ENCODE measurements at regions not wholly inside any gene's neighbourhood (a gene's known extent, or its start where the extent isn't known, plus 50 kb on each side); places are given as distances from the start of the nearest gene placed in this dataset.
A peak's percentile ranks its signal among the peaks of the same experiment; 100 is the strongest.

DNA sequence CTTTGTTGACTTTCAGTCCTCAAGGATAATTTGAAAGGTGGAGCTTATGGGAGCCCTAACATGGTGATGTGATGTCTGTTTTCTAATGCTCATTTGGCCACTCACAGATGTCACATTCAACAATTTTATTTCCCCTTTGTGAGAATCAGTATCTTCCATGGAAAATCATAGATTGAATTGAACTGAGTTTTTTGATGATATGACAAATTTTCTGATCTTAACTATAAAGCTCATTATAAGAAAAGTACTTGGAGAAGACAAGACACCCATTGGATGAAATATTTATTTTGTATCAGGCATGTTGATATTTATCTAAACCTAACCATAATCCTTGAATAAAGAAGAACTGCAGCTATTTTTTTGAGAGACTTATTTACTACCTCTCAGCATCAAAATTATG lies 824.6 kb upstream of the GOT2 start:
- BruUV-seq (replicated peaks) = no TSS peak
- H3K9me3 ChIP-seq (replicated peaks; ENCODE audit: control insufficient read depth, insufficient read depth, low read depth, low read length) = no peaks in the 10 kb centered on the region
- ChIA-PET CTCF (ENCODE audit: low intra/inter-chr PET ratio) (no interaction called here), POLR2A (no interaction called here)
- no peak overlapping the region for H3K9ac ChIP-seq (ENCODE audit: insufficient read depth in 1 of 2, low read depth in 2 of 2, low read length in 2 of 2)
- no peak overlapping the region for H3K4me2 ChIP-seq (ENCODE audit: insufficient read depth, low read length)
- H4K20me1 ChIP-seq (replicated peaks; ENCODE audit: control insufficient read depth, insufficient read depth, low read length) = no peaks in the 10 kb centered on the region
- intact Hi-C loops (cut with micrococcal nuclease) (no loop called here), in situ Hi-C loops (cut with MboI) (no loop called here)
- no peak overlapping the region for H2AFZ ChIP-seq (ENCODE audit: low read depth, low read length)
- H3K27me3 ChIP-seq (ENCODE audit: control insufficient read depth in 2 of 2, insufficient read depth in 2 of 2, low read length in 2 of 2) = no peaks in the 10 kb centered on the region
- H3K4me3 ChIP-seq = no peak overlapping the region
- no peak for FAIRE-seq
- no peaks in the 10 kb centered on the region for H3K4me1 ChIP-seq (replicated peaks in 1 of 2; ENCODE audit: control insufficient read depth in 2 of 2, insufficient read depth in 2 of 2, low read length in 2 of 2)
- H3K27ac ChIP-seq (ENCODE audit: extremely low read depth, low read depth, low read length) = no peak overlapping the region
- no peaks in the 10 kb centered on the region for H3K9me1 ChIP-seq (ENCODE audit: control insufficient read depth, insufficient read depth, low read length)
- DNase-seq (ENCODE audit: extremely low read depth in 1 of 4, low spot score in 3 of 4) = no peak
- H3K79me2 ChIP-seq (ENCODE audit: control insufficient read depth, insufficient read depth, low read length) = no peaks in the 10 kb centered on the region
- no peaks in the 10 kb centered on the region for H3K36me3 ChIP-seq (ENCODE audit: control insufficient read depth, insufficient read depth, low read length)
- no peak for ATAC-seq
- TF ChIP-seq, protein P1, sequence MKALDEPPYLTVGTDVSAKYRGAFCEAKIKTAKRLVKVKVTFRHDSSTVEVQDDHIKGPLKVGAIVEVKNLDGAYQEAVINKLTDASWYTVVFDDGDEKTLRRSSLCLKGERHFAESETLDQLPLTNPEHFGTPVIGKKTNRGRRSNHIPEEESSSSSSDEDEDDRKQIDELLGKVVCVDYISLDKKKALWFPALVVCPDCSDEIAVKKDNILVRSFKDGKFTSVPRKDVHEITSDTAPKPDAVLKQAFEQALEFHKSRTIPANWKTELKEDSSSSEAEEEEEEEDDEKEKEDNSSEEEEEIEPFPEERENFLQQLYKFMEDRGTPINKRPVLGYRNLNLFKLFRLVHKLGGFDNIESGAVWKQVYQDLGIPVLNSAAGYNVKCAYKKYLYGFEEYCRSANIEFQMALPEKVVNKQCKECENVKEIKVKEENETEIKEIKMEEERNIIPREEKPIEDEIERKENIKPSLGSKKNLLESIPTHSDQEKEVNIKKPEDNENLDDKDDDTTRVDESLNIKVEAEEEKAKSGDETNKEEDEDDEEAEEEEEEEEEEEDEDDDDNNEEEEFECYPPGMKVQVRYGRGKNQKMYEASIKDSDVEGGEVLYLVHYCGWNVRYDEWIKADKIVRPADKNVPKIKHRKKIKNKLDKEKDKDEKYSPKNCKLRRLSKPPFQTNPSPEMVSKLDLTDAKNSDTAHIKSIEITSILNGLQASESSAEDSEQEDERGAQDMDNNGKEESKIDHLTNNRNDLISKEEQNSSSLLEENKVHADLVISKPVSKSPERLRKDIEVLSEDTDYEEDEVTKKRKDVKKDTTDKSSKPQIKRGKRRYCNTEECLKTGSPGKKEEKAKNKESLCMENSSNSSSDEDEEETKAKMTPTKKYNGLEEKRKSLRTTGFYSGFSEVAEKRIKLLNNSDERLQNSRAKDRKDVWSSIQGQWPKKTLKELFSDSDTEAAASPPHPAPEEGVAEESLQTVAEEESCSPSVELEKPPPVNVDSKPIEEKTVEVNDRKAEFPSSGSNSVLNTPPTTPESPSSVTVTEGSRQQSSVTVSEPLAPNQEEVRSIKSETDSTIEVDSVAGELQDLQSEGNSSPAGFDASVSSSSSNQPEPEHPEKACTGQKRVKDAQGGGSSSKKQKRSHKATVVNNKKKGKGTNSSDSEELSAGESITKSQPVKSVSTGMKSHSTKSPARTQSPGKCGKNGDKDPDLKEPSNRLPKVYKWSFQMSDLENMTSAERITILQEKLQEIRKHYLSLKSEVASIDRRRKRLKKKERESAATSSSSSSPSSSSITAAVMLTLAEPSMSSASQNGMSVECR (CRISPR knock-in tag; IDR thresholded peaks at IDR 0.05) = no peak
- TF ChIP-seq U2AF1 (optimal IDR thresholded peaks at IDR 0.05; ENCODE audit: low read depth, low read length) = no peak
- peak; percentile 77 for TF ChIP-seq ZNF316 (IDR thresholded peaks at IDR 0.05)
- TF ChIP-seq HOXB6 (CRISPR knock-in tag; IDR thresholded peaks at IDR 0.05; ENCODE audit: borderline replicate concordance) = no peak
- TF ChIP-seq, protein P2, sequence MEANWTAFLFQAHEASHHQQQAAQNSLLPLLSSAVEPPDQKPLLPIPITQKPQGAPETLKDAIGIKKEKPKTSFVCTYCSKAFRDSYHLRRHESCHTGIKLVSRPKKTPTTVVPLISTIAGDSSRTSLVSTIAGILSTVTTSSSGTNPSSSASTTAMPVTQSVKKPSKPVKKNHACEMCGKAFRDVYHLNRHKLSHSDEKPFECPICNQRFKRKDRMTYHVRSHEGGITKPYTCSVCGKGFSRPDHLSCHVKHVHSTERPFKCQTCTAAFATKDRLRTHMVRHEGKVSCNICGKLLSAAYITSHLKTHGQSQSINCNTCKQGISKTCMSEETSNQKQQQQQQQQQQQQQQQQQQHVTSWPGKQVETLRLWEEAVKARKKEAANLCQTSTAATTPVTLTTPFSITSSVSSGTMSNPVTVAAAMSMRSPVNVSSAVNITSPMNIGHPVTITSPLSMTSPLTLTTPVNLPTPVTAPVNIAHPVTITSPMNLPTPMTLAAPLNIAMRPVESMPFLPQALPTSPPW (CRISPR knock-in tag; IDR thresholded peaks at IDR 0.05) = no peak
- TF ChIP-seq ZBTB8A (IDR thresholded peaks at IDR 0.05; ENCODE audit: partially characterized antibody) = no peak
- peak; percentile 57; the same call in 1 of the 2 replicates for TF ChIP-seq C11orf30 (IDR thresholded peaks at IDR 0.05; ENCODE audit: low read depth)
- peak; percentile 63; the same call in 1 of the 2 replicates for TF ChIP-seq MAFF (IDR thresholded peaks at IDR 0.05; ENCODE audit: low read length)
- TF ChIP-seq MAFG (tag; conservative IDR thresholded peaks at IDR 0.05) = peak; percentile 60
- TF ChIP-seq MAFK (IDR thresholded peaks at IDR 0.05; ENCODE audit: low read length) = peak; percentile 29; the same call in 1 of the 2 replicates
- TF ChIP-seq, protein P3, sequence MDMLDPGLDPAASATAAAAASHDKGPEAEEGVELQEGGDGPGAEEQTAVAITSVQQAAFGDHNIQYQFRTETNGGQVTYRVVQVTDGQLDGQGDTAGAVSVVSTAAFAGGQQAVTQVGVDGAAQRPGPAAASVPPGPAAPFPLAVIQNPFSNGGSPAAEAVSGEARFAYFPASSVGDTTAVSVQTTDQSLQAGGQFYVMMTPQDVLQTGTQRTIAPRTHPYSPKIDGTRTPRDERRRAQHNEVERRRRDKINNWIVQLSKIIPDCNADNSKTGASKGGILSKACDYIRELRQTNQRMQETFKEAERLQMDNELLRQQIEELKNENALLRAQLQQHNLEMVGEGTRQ (CRISPR knock-in tag; IDR thresholded peaks at IDR 0.05) = no peak
- TF ChIP-seq, protein P4, sequence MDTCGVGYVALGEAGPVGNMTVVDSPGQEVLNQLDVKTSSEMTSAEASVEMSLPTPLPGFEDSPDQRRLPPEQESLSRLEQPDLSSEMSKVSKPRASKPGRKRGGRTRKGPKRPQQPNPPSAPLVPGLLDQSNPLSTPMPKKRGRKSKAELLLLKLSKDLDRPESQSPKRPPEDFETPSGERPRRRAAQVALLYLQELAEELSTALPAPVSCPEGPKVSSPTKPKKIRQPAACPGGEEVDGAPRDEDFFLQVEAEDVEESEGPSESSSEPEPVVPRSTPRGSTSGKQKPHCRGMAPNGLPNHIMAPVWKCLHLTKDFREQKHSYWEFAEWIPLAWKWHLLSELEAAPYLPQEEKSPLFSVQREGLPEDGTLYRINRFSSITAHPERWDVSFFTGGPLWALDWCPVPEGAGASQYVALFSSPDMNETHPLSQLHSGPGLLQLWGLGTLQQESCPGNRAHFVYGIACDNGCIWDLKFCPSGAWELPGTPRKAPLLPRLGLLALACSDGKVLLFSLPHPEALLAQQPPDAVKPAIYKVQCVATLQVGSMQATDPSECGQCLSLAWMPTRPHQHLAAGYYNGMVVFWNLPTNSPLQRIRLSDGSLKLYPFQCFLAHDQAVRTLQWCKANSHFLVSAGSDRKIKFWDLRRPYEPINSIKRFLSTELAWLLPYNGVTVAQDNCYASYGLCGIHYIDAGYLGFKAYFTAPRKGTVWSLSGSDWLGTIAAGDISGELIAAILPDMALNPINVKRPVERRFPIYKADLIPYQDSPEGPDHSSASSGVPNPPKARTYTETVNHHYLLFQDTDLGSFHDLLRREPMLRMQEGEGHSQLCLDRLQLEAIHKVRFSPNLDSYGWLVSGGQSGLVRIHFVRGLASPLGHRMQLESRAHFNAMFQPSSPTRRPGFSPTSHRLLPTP (IDR thresholded peaks at IDR 0.05; ENCODE audit: borderline replicate concordance, extremely low read depth, insufficient read length) = no peak
- TF ChIP-seq MCM5 (IDR thresholded peaks at IDR 0.05; ENCODE audit: low read depth) = no peak
- no peak for TF ChIP-seq ZBTB7A (IDR thresholded peaks at IDR 0.05; ENCODE audit: borderline replicate concordance, control insufficient read depth, low read depth, low read length)
- TF ChIP-seq GABPB1 (CRISPR knock-in tag; IDR thresholded peaks at IDR 0.05) = no peak
